Neuronal stem cell (in vitro differentiated cells): ENCODE measurements at regions not wholly inside any gene's neighbourhood (a gene's known extent, or its start where the extent isn't known, plus 50 kb on each side); places are given as distances from the start of the nearest gene placed in this dataset.
"Not testable (repeated sequence)": the region's sequence is repeated elsewhere in the genome, so short reads cannot be mapped to it uniquely, and the experiment has no call there.

Source experiments
- DNase-seq: peaks from one replicate; pipeline ENCODE4 v3.0.0-alpha.2; 2013; ENCODE audit warnings: low spot score
- H2AFZ ChIP-seq: one replicate; pipeline ENCODE4 v1.6.1; 2013; ENCODE audit warnings: mild to moderate bottlenecking, low read length, inconsistent platforms
- H2AK5ac ChIP-seq: 2 replicates; pipeline ENCODE4 v1.6.1; 2013; ENCODE audit warnings: low read depth, mild to moderate bottlenecking, inconsistent platforms, low read length, moderate library complexity, mixed read lengths
- H2BK120ac ChIP-seq: 2 replicates; pipeline ENCODE4 v1.6.1; 2013; ENCODE audit warnings: low read depth, mild to moderate bottlenecking, inconsistent platforms, low read length, moderate library complexity, mixed read lengths
- H2BK12ac ChIP-seq: one replicate; pipeline ENCODE4 v1.6.1; 2013; ENCODE audit warnings: low read length, inconsistent platforms
- H2BK15ac ChIP-seq: 2 replicates; pipeline ENCODE4 v1.6.1; 2013; ENCODE audit warnings: mild to moderate bottlenecking, low read length, inconsistent platforms, mixed read lengths
- H2BK5ac ChIP-seq: one replicate; pipeline ENCODE4 v1.6.1; 2013; ENCODE audit warnings: inconsistent platforms, mild to moderate bottlenecking, low read length, moderate library complexity
- H3K14ac ChIP-seq: one replicate; pipeline ENCODE4 v1.6.1; 2013; ENCODE audit warnings: low read length, inconsistent platforms
- H3K18ac ChIP-seq: 2 replicates; pipeline ENCODE4 v1.6.1; 2013; ENCODE audit warnings: low read length, inconsistent platforms
- H3K23ac ChIP-seq: 2 replicates; pipeline ENCODE4 v1.6.1; 2013; ENCODE audit warnings: low read depth, mild to moderate bottlenecking, mixed read lengths, low read length, inconsistent platforms; ENCODE audit not compliant: poor library complexity
- H3K27ac ChIP-seq: replicated peaks from 3 replicates; pipeline ENCODE4 v1.5.1; 2013; ENCODE audit warnings: low read length, inconsistent platforms
- H3K27me3 ChIP-seq, 3 experiments: 2 replicates each; pipeline ENCODE4 v1.6.1; 2013; ENCODE audit warnings: low read length in 3 of 3, mild to moderate bottlenecking in 2 of 3, inconsistent platforms in 1 of 3, low read depth in 1 of 3, mixed read lengths in 1 of 3, moderate library complexity in 1 of 3; ENCODE audit not compliant: control insufficient read depth in 3 of 3, insufficient read depth in 3 of 3
- H3K36me3 ChIP-seq, 2 donors: replicated peaks in 1 of 2; 2 replicates each; pipeline ENCODE4 v1.6.1; 2013; ENCODE audit warnings: low read length in 2 of 2; ENCODE audit not compliant: control insufficient read depth in 2 of 2, insufficient read depth in 2 of 2
- H3K4ac ChIP-seq: 2 replicates; pipeline ENCODE4 v1.6.1; 2013; ENCODE audit warnings: inconsistent platforms, mild to moderate bottlenecking, low read length, moderate library complexity
- H3K4me1 ChIP-seq, 2 donors: 1 replicate in 1 of 2; 2 replicates in 1 of 2; pipeline ENCODE4 v1.6.1; 2013; ENCODE audit warnings: low read length in 2 of 2, low read depth in 1 of 2; ENCODE audit not compliant: control insufficient read depth in 2 of 2, insufficient read depth in 1 of 2
- H3K4me2 ChIP-seq: one replicate; pipeline ENCODE4 v1.6.1; 2013; ENCODE audit warnings: mild to moderate bottlenecking, low read length, inconsistent platforms; ENCODE audit not compliant: insufficient read depth, poor library complexity, severe bottlenecking
- H3K4me3 ChIP-seq, 2 donors: 2 replicates each; pipeline ENCODE4 v1.5.1; 2013; ENCODE audit warnings: low read length in 2 of 2, mild to moderate bottlenecking in 2 of 2, inconsistent platforms in 1 of 2, moderate library complexity in 1 of 2
- H3K79me1 ChIP-seq: one replicate; pipeline ENCODE4 v1.6.1; 2013; ENCODE audit warnings: low read depth, mild to moderate bottlenecking, inconsistent platforms, low read length, moderate library complexity
- H3K9ac ChIP-seq: one replicate; pipeline ENCODE4 v1.6.1; 2013; ENCODE audit warnings: mild to moderate bottlenecking, low read depth, low read length, inconsistent platforms; ENCODE audit not compliant: poor library complexity
- H3K9me3 ChIP-seq, 2 donors: replicated peaks in 1 of 2; 2 replicates each; pipeline versions ENCODE3 to v1.6.1; 2013; ENCODE audit warnings: low read length in 2 of 2, mild to moderate bottlenecking in 2 of 2, inconsistent platforms in 1 of 2, low read depth in 1 of 2, mixed read lengths in 1 of 2, moderate library complexity in 1 of 2; ENCODE audit not compliant: control insufficient read depth in 2 of 2, insufficient read depth in 1 of 2
- H4K8ac ChIP-seq: one replicate; pipeline ENCODE4 v1.6.1; 2013; ENCODE audit warnings: low read depth, mild to moderate bottlenecking, inconsistent platforms, low read length, moderate library complexity
- H4K91ac ChIP-seq: one replicate; pipeline ENCODE4 v1.6.1; 2013; ENCODE audit warnings: low read length, low read depth, mild to moderate bottlenecking, inconsistent platforms; ENCODE audit not compliant: poor library complexity
- WGBS, 2 donors: extraction: QIAGEN DNeasy Blood & Tissue Kit; methylation state at CpG; one replicate each; pipeline ENCODE4 v1.1.7; 2013; ENCODE audit warnings: missing lambda C conversion rate in 2 of 2, mixed read lengths in 1 of 2; ENCODE audit not compliant: insufficient read length in 2 of 2, insufficient replicate concordance in 1 of 2; ENCODE audit errors: extremely low coverage in 2 of 2; 5-methylcytosine and 5-hydroxymethylcytosine counted together

- not testable (repeated sequence) for H3K9ac ChIP-seq, H3K79me1 ChIP-seq, H3K4me3 ChIP-seq, H3K9me3 ChIP-seq, H3K27ac ChIP-seq, H3K36me3 ChIP-seq, DNase-seq, H4K91ac ChIP-seq, H3K23ac ChIP-seq, H2BK12ac ChIP-seq, H3K14ac ChIP-seq, H3K18ac ChIP-seq, H3K4ac ChIP-seq, H3K4me1 ChIP-seq, H3K27me3 ChIP-seq, H4K8ac ChIP-seq, H2AFZ ChIP-seq, H3K4me2 ChIP-seq, H2BK120ac ChIP-seq, H2AK5ac ChIP-seq, H2BK15ac ChIP-seq, H2BK5ac ChIP-seq
Measured at GRCh38 chr2:126276268-126276667, 379.7 kb upstream of the GYPC start.

GRCh38 chr2:126288362-126288761 is 367.6 kb upstream of the GYPC start:
- Histone ChIP-seq H3K4me1 (no peaks in the 10 kb centered on the region), H3K9ac (no peak overlapping the region), H3K4me2 (no peak overlapping the region), H3K14ac (no peak overlapping the region), H3K36me3 (no peaks in the 10 kb centered on the region), H2AFZ (no peak overlapping the region), H3K27ac (no peak overlapping the region), H4K8ac (no peak overlapping the region), H2BK12ac (no peak overlapping the region), H3K79me1 (no peaks in the 10 kb centered on the region), H2AK5ac (no peak overlapping the region), H3K27me3 (no peaks in the 10 kb centered on the region), H2BK5ac (no peak overlapping the region), H3K4ac (no peak overlapping the region), H4K91ac (no peak overlapping the region), H3K9me3 (no peaks in the 10 kb centered on the region), H3K18ac (no peak overlapping the region), H3K23ac (no peak overlapping the region), H3K4me3 (no peak overlapping the region), H2BK15ac (no peak overlapping the region), H2BK120ac (no peak overlapping the region)
- DNase-seq: no peak
- no CpG with 5 or more reads among the region's 1 CpG for WGBS, 2 donors

GRCh38 chr2:126293962-126294361 is 362.0 kb upstream of the GYPC start:
- H3K36me3 ChIP-seq, H3K9ac ChIP-seq, H2AFZ ChIP-seq, H2BK12ac ChIP-seq, H3K18ac ChIP-seq, H3K14ac ChIP-seq, H3K4ac ChIP-seq, H3K27me3 ChIP-seq, H2AK5ac ChIP-seq, H4K8ac ChIP-seq, H2BK5ac ChIP-seq, H3K4me2 ChIP-seq, H3K9me3 ChIP-seq, H3K27ac ChIP-seq, H3K4me1 ChIP-seq, H3K4me3 ChIP-seq, H3K79me1 ChIP-seq, H3K23ac ChIP-seq, H4K91ac ChIP-seq, H2BK120ac ChIP-seq, DNase-seq, H2BK15ac ChIP-seq: not testable (repeated sequence)
- WGBS, 2 donors: no CpG with 5 or more reads among the region's 1 CpG

GRCh38 chr2:126299469-126299976 is 356.4 kb upstream of the GYPC start:
- H3K9ac ChIP-seq: no peak overlapping the region
- no peak overlapping the region for H3K18ac ChIP-seq
- no peak overlapping the region for H2BK12ac ChIP-seq
- H3K27ac ChIP-seq: no peak overlapping the region
- no peak overlapping the region for H3K14ac ChIP-seq
- no peak overlapping the region for H3K4me3 ChIP-seq
- H3K4me1 ChIP-seq: no peaks in the 10 kb centered on the region
- no peak overlapping the region for H2BK5ac ChIP-seq
- H3K9me3 ChIP-seq: no peaks in the 10 kb centered on the region
- no peak overlapping the region for H3K23ac ChIP-seq
- H4K91ac ChIP-seq: no peak overlapping the region
- H3K27me3 ChIP-seq: no peaks in the 10 kb centered on the region
- H2AK5ac ChIP-seq: no peak overlapping the region
- no peak overlapping the region for H4K8ac ChIP-seq
- no peak overlapping the region for H2BK120ac ChIP-seq
- H3K4ac ChIP-seq: no peak overlapping the region
- no peak overlapping the region for H3K4me2 ChIP-seq
- H2BK15ac ChIP-seq: no peak overlapping the region
- no peak overlapping the region for H2AFZ ChIP-seq
- no peaks in the 10 kb centered on the region for H3K79me1 ChIP-seq
- WGBS, 2 donors: no CpG with 5 or more reads among the region's 2 CpGs
- no peaks in the 10 kb centered on the region for H3K36me3 ChIP-seq
- DNase-seq: no peak
